HPDE6-E6E7 (cell line): ENCODE measurements at regions not wholly inside any gene's neighbourhood (a gene's known extent, or its start where the extent isn't known, plus 50 kb on each side); places are given as distances from the start of the nearest gene placed in this dataset.

Experiments
- DNase-seq: peaks from one replicate; pipeline ENCODE4 v3.0.0; 2011; ENCODE audit warnings: missing footprints; ENCODE audit errors: extremely low spot score

DNA sequence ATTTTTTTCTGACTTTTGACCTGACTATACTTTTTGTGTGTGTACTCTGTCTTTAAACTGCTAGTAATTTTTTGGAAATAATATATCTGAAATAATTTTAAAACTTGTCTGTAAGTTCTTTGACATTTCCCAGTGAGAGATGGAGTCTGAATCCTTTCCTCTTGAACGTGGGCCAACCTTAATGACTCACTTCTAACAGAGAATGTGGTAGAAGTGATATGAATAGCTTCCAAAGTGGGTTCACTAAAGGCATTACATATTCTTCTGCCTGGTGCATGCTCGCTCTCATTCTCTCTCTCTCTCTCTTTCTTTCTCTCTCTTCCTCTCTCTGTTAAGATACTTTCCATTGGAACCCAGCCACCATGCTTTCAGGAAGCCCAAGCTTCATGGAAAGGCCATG, 108.7 kb upstream of the FERMT1 start:
- DNase-seq: peak; percentile 34

DNA sequence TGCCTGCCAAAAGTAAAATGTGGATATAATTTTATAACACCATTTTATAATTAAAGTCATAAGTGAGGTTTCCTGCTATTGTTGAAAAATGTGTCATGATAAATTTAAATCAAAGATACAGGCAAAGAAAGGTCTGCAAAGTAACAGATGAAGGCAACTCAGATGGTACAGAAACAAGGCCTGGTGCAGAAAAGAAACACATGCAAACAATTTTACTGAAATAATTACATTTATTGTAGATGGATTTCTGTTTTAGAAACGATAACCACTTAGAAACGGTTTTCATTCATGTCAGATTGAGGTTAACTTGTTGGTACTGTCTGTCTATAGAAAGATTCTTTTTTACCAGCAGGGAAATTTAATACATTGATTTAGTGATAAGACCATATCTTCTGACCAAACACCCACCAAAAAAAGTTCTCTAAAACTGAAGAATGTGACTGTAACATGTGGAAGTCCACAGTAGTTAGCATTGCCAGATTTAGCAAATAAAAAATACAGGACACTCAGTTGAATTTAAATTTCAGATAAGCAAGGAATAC, 105.5 kb upstream of the FERMT1 start:
- no peak for DNase-seq

DNA sequence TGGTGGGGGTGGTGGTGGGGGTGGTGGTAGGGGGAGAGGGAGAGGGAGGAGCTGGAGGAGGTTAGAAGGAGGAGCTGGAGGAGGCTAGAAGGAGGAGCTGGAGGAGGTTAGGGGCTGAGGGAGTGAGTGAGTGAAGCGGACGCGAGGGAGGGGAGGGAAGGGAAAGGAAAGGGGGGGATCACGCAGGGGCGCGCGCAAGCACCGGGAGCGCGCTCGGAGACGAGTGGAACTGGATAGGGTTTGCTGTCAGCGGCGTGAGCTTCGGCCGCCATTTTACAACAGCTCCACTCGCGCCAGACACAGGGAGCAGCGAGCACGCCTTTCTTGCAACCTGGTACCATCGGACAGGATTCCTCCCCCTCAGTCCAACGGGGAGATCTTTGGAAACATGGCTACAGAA, 90.5 kb upstream of the FERMT1 start:
- no peak for DNase-seq

DNA sequence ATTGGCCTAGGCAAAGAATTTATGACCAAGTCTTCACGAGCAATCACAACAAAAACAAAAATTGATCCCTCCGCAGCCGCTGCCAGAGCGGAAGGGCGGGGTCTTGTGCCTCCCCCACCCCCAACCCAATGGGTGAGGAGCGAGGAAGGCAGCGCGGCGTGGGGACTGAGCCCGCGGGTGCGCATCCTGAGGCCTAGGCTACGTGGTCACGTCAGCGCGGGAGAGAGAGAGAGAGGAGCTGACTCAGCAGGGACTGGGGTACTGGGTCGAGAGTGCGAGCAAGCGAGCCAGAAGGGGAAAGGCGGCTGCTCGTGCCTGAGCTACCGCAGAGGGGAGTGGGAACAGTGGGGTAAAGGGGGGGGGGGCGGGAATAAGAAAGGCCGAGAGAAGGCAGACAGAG, 90.1 kb upstream of the FERMT1 start:
- DNase-seq: no peak

DNA sequence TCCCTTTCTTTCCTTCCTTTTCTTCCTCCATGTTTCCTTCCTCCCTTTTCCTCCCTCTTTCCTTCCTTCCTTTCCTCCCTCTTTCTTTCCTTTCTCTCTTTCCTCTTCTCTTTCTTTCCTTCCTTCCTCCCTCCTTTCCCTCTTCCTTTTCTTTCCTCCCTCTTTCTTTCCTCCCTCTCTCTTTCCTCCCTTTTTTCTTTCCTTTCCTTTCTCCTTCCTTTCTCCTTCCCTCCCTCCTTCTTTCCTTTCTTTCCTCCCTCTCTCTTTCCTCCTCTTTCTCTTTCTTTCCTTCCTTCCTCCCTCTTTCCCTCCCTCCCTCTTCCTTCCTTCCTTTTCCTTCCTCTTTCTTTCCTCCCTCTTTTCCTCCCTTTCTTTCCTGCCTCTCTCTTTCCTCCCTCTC, 86.3 kb upstream of the FERMT1 start:
- no peak for DNase-seq

DNA sequence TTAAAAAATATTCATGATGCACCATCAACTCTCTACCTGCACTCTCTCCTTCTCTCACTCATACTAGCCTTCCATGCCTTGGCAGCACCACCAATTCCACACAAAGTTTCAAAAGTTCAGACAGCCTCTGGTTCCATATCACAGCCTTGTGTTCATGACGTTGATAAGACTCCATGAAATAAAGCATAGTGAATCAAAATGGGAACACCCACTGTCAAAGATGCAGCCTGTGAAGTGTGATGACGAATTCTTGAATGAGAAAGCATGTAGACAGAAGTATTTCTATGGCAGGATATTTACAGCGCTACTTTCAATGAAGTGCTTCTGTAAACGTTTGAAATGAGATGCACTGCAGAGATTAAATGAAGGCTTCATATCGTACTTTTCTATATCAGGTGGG, 77.3 kb upstream of the FERMT1 start:
- DNase-seq: no peak

DNA sequence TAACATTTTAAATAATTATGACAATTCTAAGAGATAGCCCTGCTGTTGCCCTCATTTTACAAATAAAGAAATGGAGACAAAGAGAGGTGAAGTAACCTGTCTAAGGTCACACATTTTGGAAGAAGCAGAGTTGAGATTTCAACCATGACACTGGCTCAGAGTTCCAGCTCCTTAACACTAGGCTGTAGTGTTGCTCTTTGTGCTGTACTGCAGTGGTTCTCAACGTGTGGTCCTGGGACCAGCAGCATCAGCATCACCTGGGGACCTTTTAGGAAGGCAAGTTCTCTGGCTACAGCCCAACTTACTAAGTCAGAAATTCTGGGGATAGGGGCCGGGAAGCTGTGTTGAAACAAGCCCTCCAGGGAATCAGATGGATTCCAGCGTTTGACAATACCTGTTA, 62.4 kb upstream of the FERMT1 start:
- no peak for DNase-seq

DNA sequence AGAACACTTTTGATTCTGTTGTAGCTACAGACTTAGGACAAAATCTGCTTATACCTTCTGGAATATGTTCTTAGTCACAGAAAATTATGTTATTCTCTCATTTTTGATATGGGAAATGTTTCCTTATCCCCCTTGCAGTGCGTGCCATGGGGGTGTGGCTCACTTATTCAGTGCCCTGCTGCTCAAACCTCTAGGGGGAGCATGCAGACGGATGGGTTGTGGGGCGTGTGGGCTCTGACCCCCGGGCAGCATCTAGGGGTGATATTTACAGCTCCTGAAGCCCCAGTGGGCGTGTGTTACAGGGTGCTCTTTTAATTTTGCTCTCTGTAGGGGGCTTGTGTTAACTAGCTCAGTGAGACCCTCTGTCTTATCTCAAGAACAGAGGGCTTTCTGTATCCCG, 61.3 kb upstream of the FERMT1 start:
- no peak for DNase-seq

DNA sequence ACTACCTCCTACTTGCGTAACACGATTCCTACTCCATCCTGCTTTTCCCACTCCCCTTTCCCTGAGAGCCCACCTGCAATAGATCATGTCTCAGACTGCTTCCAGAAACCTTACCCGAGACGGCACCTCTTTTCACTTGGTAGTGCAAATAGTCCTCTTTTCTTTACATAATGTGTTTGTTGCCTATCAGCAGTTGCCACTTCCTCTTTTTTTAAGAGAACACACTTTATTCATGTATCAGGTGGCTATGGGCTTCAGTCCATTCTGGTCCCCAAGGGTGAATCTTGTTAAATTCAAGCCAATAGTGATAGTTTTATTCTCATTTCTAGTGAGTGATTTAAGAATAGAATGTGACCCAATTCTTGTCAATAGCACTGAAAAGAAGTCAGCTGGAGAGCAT, 57.7 kb upstream of the FERMT1 start:
- DNase-seq: no peak

DNA sequence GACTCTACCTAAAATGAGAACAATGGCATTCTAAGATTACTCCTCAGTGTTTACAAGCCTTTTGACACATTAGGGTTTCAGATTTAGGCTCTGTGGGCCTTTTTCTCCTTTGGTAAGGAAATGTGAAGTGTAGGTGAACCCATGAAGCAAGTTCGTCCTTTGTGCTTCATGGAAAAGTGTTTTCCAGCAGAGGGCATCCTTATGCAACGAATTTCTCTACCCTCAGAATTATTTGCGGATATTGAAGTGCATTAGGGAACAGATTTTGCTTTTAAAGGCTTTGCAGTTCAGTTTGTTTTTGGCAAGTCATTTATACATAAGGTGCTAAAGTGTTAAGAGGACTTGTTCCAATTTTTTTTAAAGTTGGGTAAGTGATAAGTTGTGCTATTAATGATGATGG, 55.7 kb upstream of the FERMT1 start:
- peak; percentile 23 for DNase-seq

DNA sequence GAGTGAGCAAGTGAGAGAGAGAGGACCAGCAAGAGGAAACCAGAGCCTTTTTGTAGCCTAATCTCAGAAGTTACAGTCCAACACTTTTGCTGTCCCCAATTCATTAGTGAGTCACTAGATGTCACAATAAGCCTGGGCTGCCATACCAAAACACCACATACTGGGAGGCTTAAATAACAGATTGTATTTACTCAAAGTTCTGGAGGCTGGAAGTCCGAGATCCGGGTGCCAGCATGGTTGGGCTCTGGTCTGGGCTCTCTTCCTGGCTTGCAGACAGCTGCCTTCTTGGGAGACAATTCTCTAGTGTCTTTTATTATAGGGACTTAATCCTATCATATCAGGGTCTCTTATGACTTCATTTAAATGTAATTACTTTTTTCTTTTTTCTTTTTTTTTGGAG, 50.7 kb upstream of the FERMT1 start:
- no peak for DNase-seq
